Osteocyte (in vitro differentiated cells): ENCODE measurements at regions not wholly inside any gene's neighbourhood (a gene's known extent, or its start where the extent isn't known, plus 50 kb on each side); places are given as distances from the start of the nearest gene placed in this dataset.

Source experiments
- DNase-seq: peaks from one replicate; pipeline ENCODE4 v3.0.0; 2021; ENCODE audit warnings: mixed read lengths; ENCODE audit not compliant: unreplicated experiment; ENCODE audit errors: extremely low spot score
- H3K27ac Mint-ChIP-seq: one replicate; pipeline ENCODE4 v1.8.0; 2021; ENCODE audit warnings: mild to moderate bottlenecking, mixed read lengths; ENCODE audit not compliant: unreplicated experiment
- H3K27me3 Mint-ChIP-seq: one replicate; pipeline ENCODE4 v1.8.0; 2021; ENCODE audit warnings: mixed read lengths; ENCODE audit not compliant: unreplicated experiment
- H3K36me3 Mint-ChIP-seq: one replicate; pipeline ENCODE4 v1.8.0; 2021; ENCODE audit warnings: mixed read lengths; ENCODE audit not compliant: unreplicated experiment
- H3K4me1 Mint-ChIP-seq: one replicate; pipeline ENCODE4 v1.8.0; 2021; ENCODE audit warnings: mixed read lengths; ENCODE audit not compliant: unreplicated experiment
- H3K4me3 Mint-ChIP-seq: one replicate; pipeline ENCODE4 v1.8.0; 2021; ENCODE audit warnings: mild to moderate bottlenecking, moderate library complexity, mixed read lengths; ENCODE audit not compliant: unreplicated experiment
- H3K9me3 Mint-ChIP-seq: one replicate; pipeline ENCODE4 v1.8.0; 2021; ENCODE audit warnings: mixed read lengths; ENCODE audit not compliant: unreplicated experiment
- CTCF ChIP-seq: fragments of 200-600 bp; sonication (generic); IDR thresholded peaks from 2 replicates; pipeline ENCODE4 v1.5.0; 2021; ENCODE audit warnings: antibody characterized with exemption, mild to moderate bottlenecking, moderate library complexity

DNA sequence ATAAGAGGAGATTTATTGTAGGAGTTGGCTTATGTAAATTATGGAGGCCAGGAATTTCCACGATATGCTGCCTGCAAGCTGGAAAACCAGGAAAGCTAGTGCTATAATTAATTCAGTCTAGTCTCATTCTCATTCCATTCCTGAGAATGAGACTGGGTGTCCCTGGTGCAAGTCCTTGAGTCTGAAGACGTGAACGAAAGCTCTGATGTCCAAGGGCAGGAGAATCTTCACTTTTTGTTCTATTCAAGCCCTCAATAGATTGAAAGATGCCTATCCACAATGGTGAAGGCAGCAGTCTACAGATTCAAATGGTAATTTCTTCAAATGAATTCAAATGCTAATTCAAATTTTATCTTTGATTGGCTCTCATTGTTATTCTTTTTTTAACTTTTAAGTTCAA lies 851.1 kb upstream of the MGAT4C start:
- TF ChIP-seq CTCF: no peak
- Mint-ChIP-seq H3K27ac (no peak overlapping the region), H3K9me3 (no peaks in the 10 kb centered on the region), H3K27me3 (no peaks in the 10 kb centered on the region), H3K4me1 (no peaks in the 10 kb centered on the region), H3K4me3 (no peak overlapping the region), H3K36me3 (no peaks in the 10 kb centered on the region)
- no peak for DNase-seq

GRCh38 chr12:87096082-87096585 lies 839.9 kb upstream of the MGAT4C start:
- DNase-seq: no peak
- Mint-ChIP-seq H3K27me3 (no peaks in the 10 kb centered on the region), H3K27ac (no peak overlapping the region), H3K4me3 (no peak overlapping the region), H3K9me3 (peaks cover 6% of the 10 kb centered on the region), H3K4me1 (no peaks in the 10 kb centered on the region), H3K36me3 (no peaks in the 10 kb centered on the region)
- TF ChIP-seq CTCF: no peak

- Mint-ChIP-seq H3K27me3 (no peaks in the 10 kb centered on the region), H3K36me3 (no peaks in the 10 kb centered on the region), H3K4me1 (no peaks in the 10 kb centered on the region), H3K4me3 (no peak overlapping the region), H3K27ac (no peak overlapping the region), H3K9me3 (peaks cover 4% of the 10 kb centered on the region)
- DNase-seq: no peak
- TF ChIP-seq CTCF: no peak
Observed at GRCh38 chr12:87094356-87094755, 838.2 kb upstream of the MGAT4C start.

DNA sequence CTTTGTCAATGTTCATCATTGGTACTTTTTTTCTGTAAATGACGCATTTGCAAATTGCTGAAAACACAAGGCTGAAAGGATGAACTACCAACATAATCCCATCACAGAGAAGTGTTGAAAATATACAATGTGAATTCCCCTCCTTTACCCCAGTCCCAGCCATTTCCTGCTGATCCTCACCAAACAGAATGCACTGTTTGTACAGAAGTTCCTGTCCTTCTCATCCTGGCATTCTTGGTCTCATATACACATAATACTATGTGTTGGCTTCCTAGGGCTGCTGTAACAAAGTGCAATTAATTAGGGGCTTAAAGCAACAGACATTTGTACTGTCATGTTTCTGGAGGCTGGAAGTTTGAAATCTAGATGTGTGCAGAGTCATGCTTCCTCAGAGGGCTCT lies 836.2 kb upstream of the MGAT4C start:
- Mint-ChIP-seq H3K27ac (no peak overlapping the region), H3K27me3 (no peaks in the 10 kb centered on the region), H3K4me1 (no peaks in the 10 kb centered on the region), H3K4me3 (no peak overlapping the region), H3K36me3 (no peaks in the 10 kb centered on the region), H3K9me3 (peaks cover under 1% of the 10 kb centered on the region)
- DNase-seq: no peak
- no peak for TF ChIP-seq CTCF

DNA sequence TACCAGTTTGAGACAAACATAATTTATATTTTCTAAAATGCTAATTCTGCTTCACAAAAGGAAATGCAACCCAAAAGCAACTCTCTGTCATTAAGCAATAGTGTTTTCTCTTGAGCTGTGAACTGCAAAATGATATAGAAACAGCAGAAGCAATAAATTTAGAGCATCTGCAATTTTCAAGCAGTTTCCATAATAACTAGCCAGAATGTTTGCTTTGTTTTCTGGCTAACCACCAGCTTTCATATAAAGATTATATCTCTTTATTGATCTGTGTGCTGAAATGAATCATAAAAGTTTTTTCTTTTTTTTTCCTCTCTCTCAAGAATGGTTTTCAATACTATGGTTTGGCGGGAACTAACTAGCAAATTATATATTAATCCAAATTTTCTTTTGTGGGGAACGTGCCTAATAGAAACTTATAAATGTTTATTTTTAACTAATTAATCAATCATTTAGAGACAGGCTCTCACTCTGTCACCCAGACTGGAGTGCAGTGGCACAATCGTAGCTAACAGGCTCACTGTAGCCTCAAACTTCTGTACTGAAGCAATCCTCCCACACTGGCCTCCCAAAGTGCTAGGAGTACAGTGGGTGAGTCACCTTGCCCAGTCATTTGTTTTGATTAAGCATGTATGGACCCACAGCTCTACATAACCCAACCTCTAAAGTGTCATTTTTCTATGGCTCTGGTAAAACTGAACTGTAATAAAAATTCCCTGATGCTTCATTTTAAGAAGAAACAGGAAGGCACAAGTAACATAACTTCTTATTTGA lies 830.1 kb upstream of the MGAT4C start:
- no peak overlapping the region for H3K27ac Mint-ChIP-seq
- no peak for TF ChIP-seq CTCF

More for the DNA sequence above, 830.1 kb upstream of the MGAT4C start:
- Mint-ChIP-seq H3K4me3 (no peak overlapping the region), H3K36me3 (no peaks in the 10 kb centered on the region), H3K9me3 (no peaks in the 10 kb centered on the region), H3K4me1 (no peaks in the 10 kb centered on the region), H3K27me3 (peaks cover 8% of the 10 kb centered on the region)
- DNase-seq: no peak
